Smooth muscle cell (in vitro differentiated cells): ENCODE measurements at regions not wholly inside any gene's neighbourhood (a gene's known extent, or its start where the extent isn't known, plus 50 kb on each side); places are given as distances from the start of the nearest gene placed in this dataset.

Experiments
- DNase-seq: peaks from one replicate; lab custom pipeline; 2025; ENCODE audit not compliant: unreplicated experiment; lab: John Stamatoyannopoulos, UW
- H2AFZ ChIP-seq: fragments of 200-600 bp; sonication (generic); 2 replicates; pipeline ENCODE4 v1.6.0; 2016; ENCODE audit warnings: antibody characterized with exemption, low read depth, mild to moderate bottlenecking
- H3F3A ChIP-seq: fragments of 200-600 bp; sonication (generic); 2 replicates; pipeline ENCODE4 v1.6.0; 2017; ENCODE audit warnings: antibody characterized with exemption, low read depth
- H3K27ac ChIP-seq: fragments of 200-600 bp; sonication (generic); 2 replicates; pipeline ENCODE4 v1.5.1; 2016; ENCODE audit warnings: low read depth, mild to moderate bottlenecking
- H3K27me3 ChIP-seq: fragments of 200-600 bp; sonication (generic); 2 replicates; pipeline ENCODE4 v1.6.1; 2016; ENCODE audit warnings: low read depth, mild to moderate bottlenecking
- H3K36me3 ChIP-seq: fragments of 200-600 bp; sonication (generic); 2 replicates; pipeline ENCODE4 v1.5.1; 2016; ENCODE audit warnings: low read depth
- H3K4me1 ChIP-seq: fragments of 200-600 bp; sonication (generic); 2 replicates; pipeline ENCODE4 v1.5.1; 2016; ENCODE audit warnings: low read depth
- H3K4me2 ChIP-seq: fragments of 200-600 bp; sonication (generic); 2 replicates; pipeline ENCODE4 v1.6.0; 2016; ENCODE audit warnings: mild to moderate bottlenecking
- H3K4me3 ChIP-seq: fragments of 200-600 bp; sonication (generic); 2 replicates; pipeline ENCODE4 v1.5.1; 2016; ENCODE audit warnings: mild to moderate bottlenecking
- H3K79me2 ChIP-seq: fragments of 200-600 bp; sonication (generic); 2 replicates; pipeline ENCODE4 v1.6.0; 2016; ENCODE audit warnings: low read depth, mild to moderate bottlenecking
- H3K9ac ChIP-seq: fragments of 200-600 bp; sonication (generic); 2 replicates; pipeline ENCODE4 v1.6.0; 2016; ENCODE audit warnings: low read depth
- H3K9me3 ChIP-seq: fragments of 200-600 bp; sonication (generic); replicated peaks from 2 replicates; pipeline ENCODE4 v1.5.1; 2016; ENCODE audit warnings: low read depth
- H4K20me1 ChIP-seq: fragments of 200-600 bp; sonication (generic); 2 replicates; pipeline ENCODE4 v1.6.0; 2016; ENCODE audit warnings: low read depth
- WGBS: methylation state at CpG from one replicate; pipeline ENCODE4 v1.1.7; 2016; ENCODE audit warnings: low lambda C conversion rate; 5-methylcytosine and 5-hydroxymethylcytosine counted together
- TF ChIP-seq, protein P1 (sequence below): fragments of 200-600 bp; sonication (generic); IDR thresholded peaks from 2 replicates; pipeline ENCODE4 v1.5.1; 2017; ENCODE audit warnings: borderline replicate concordance, mild to moderate bottlenecking, antibody characterized with exemption; ENCODE audit not compliant: insufficient read depth, poor library complexity, severe bottlenecking

DNA sequence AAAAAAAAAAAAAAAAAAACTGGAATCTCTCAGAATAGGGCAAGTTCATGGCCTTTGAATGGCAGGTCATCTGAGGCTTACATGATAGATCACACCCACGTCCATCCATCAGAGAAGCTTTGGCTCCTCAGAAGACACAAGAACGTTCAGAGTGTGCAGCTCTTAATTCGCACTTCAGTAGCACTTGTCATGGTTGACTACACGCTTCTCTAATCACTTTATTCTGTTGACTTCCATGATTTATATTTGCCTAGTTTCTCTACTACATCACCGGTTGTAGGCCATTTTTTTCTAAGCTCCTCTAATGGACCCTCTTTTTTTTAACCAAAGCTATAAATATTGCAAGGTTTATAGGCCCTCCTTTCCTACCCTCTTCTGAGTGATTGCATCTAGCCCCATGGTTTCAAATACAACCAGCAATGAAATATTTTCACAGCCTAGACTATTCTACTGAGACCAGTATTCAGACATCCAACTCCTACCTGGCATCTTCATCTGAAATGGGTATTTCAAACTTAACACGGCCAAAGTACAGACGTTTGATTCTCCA, 305.4 kb upstream of the CELF2 start:
- Histone ChIP-seq H3K36me3 (no peaks in the 10 kb centered on the region), H3K4me1 (no peaks in the 10 kb centered on the region), H3K9me3 (no peaks in the 10 kb centered on the region), H3F3A (no peaks in the 10 kb centered on the region), H3K4me2 (no peak overlapping the region), H3K4me3 (no peak overlapping the region), H2AFZ (no peak overlapping the region), H4K20me1 (no peaks in the 10 kb centered on the region), H3K27ac (no peak overlapping the region), H3K79me2 (no peaks in the 10 kb centered on the region), H3K9ac (no peak overlapping the region), H3K27me3 (no peaks in the 10 kb centered on the region)
- 91% methylated on average over 7 of the region's 7 CpGs for WGBS
- TF ChIP-seq, protein P1, sequence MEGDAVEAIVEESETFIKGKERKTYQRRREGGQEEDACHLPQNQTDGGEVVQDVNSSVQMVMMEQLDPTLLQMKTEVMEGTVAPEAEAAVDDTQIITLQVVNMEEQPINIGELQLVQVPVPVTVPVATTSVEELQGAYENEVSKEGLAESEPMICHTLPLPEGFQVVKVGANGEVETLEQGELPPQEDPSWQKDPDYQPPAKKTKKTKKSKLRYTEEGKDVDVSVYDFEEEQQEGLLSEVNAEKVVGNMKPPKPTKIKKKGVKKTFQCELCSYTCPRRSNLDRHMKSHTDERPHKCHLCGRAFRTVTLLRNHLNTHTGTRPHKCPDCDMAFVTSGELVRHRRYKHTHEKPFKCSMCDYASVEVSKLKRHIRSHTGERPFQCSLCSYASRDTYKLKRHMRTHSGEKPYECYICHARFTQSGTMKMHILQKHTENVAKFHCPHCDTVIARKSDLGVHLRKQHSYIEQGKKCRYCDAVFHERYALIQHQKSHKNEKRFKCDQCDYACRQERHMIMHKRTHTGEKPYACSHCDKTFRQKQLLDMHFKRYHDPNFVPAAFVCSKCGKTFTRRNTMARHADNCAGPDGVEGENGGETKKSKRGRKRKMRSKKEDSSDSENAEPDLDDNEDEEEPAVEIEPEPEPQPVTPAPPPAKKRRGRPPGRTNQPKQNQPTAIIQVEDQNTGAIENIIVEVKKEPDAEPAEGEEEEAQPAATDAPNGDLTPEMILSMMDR, result no peak
- no peak for DNase-seq

- H4K20me1 ChIP-seq, result no peaks in the 10 kb centered on the region
- H3K4me2 ChIP-seq, result no peak overlapping the region
- TF ChIP-seq, protein P1, result no peak
- H3K9me3 ChIP-seq, result no peaks in the 10 kb centered on the region
- no peak for DNase-seq
- H3F3A ChIP-seq, result no peaks in the 10 kb centered on the region
- H3K27ac ChIP-seq, result no peak overlapping the region
- H2AFZ ChIP-seq, result no peak overlapping the region
- H3K27me3 ChIP-seq, result no peaks in the 10 kb centered on the region
- H3K36me3 ChIP-seq, result no peaks in the 10 kb centered on the region
- 87% methylated on average over 2 of the region's 2 CpGs for WGBS
- H3K79me2 ChIP-seq, result no peaks in the 10 kb centered on the region
- H3K9ac ChIP-seq, result no peak overlapping the region
- no peaks in the 10 kb centered on the region for H3K4me1 ChIP-seq
- H3K4me3 ChIP-seq, result no peak overlapping the region
Observed at GRCh38 chr10:10714327-10714726, 303.3 kb upstream of the CELF2 start.

DNA sequence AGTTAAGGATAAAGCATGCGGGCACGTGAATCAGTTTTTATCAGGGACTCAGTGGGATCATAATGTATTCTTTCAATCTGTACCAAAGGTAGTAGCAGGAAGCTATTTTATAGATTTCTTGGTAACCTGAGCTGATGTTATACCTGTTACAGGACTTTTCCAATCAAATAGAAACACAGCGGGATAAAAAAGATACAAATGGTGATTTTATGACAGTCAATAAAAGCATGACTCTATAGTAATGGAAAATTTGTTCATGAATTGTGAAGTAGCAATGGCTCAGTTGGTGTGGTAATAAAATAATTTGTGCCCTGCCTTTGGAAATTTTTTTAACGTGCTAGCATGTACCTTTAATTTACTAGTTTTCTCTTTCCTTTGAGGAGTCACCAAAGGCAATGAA, 300.7 kb upstream of the CELF2 start:
- no peak overlapping the region for H3K9ac ChIP-seq
- WGBS, result 93% methylated on average over 4 of the region's 4 CpGs
- H3K4me3 ChIP-seq, result no peak overlapping the region
- no peak overlapping the region for H2AFZ ChIP-seq
- no peak overlapping the region for H3K27ac ChIP-seq
- no peaks in the 10 kb centered on the region for H3K79me2 ChIP-seq
- H3F3A ChIP-seq, result no peaks in the 10 kb centered on the region
- H4K20me1 ChIP-seq, result no peaks in the 10 kb centered on the region
- no peaks in the 10 kb centered on the region for H3K9me3 ChIP-seq
- TF ChIP-seq, protein P1, result no peak
- no peak overlapping the region for H3K4me2 ChIP-seq
- no peaks in the 10 kb centered on the region for H3K36me3 ChIP-seq
- no peak for DNase-seq
- H3K27me3 ChIP-seq, result no peaks in the 10 kb centered on the region
- H3K4me1 ChIP-seq, result no peaks in the 10 kb centered on the region

GRCh38 chr10:10722422-10722821, 295.2 kb upstream of the CELF2 start:
- no peak for DNase-seq
- Histone ChIP-seq H3K9ac (no peak overlapping the region), H4K20me1 (no peaks in the 10 kb centered on the region), H3K4me1 (no peaks in the 10 kb centered on the region), H3K27ac (no peak overlapping the region), H2AFZ (no peak overlapping the region), H3K79me2 (no peaks in the 10 kb centered on the region), H3K36me3 (no peaks in the 10 kb centered on the region), H3K4me3 (no peak overlapping the region), H3K9me3 (no peaks in the 10 kb centered on the region), H3K4me2 (no peak overlapping the region), H3F3A (no peaks in the 10 kb centered on the region), H3K27me3 (no peaks in the 10 kb centered on the region)
- TF ChIP-seq, protein P1, result no peak
